HepG2 (cell line): ENCODE measurements at regions not wholly inside any gene's neighbourhood (a gene's known extent, or its start where the extent isn't known, plus 50 kb on each side); places are given as distances from the start of the nearest gene placed in this dataset.

ENCODE experiments used
- ARHGAP35 ChIP-seq: sonication (generic); formaldehyde crosslinking; IDR thresholded peaks from 2 replicates; pipeline ENCODE4 v1.9.0; 2022; ENCODE audit warnings: mild to moderate bottlenecking, inconsistent platforms, moderate library complexity, missing genetic modification reagents, borderline replicate concordance
- ERF ChIP-seq: IDR thresholded peaks from 2 replicates; pipeline ENCODE4 v1.6.1; 2018; ENCODE audit warnings: missing biosample characterization, missing genetic modification reagents
- HMGXB3 ChIP-seq: sonication (generic); formaldehyde crosslinking; IDR thresholded peaks from 2 replicates; pipeline ENCODE4 v1.4.0; 2020; ENCODE audit warnings: missing genetic modification reagents, borderline replicate concordance
- JARID2 ChIP-seq: sonication (generic); formaldehyde crosslinking; IDR thresholded peaks from 2 replicates; pipeline ENCODE4 v1.8.1; 2023; ENCODE audit warnings: missing genetic modification reagents, inconsistent platforms; ENCODE audit not compliant: insufficient replicate concordance
- KIAA2018 ChIP-seq: sonication (generic); formaldehyde crosslinking; IDR thresholded peaks from 2 replicates; pipeline ENCODE4 v1.5.0; 2020; ENCODE audit warnings: mild to moderate bottlenecking, missing genetic modification reagents, borderline replicate concordance
- KLF6 ChIP-seq: IDR thresholded peaks from 2 replicates; pipeline ENCODE4 v1.8.0; 2016; ENCODE audit warnings: missing biosample characterization, missing genetic modification reagents
- MTA3 ChIP-seq: sonication (generic); formaldehyde crosslinking; IDR thresholded peaks from 2 replicates; pipeline ENCODE4 v1.4.0; 2020; ENCODE audit warnings: missing genetic modification reagents
- THRA ChIP-seq: sonication (generic); formaldehyde crosslinking; IDR thresholded peaks from 2 replicates; pipeline ENCODE4 v1.4.0; 2020; ENCODE audit warnings: missing genetic modification reagents, borderline replicate concordance
- ZFY ChIP-seq: sonication (generic); formaldehyde crosslinking; IDR thresholded peaks from 2 replicates; pipeline ENCODE4 v1.4.0; 2020; ENCODE audit warnings: missing genetic modification reagents
- ZNF160 ChIP-seq: sonication (generic); formaldehyde crosslinking; IDR thresholded peaks from 2 replicates; pipeline ENCODE4 v1.8.0; 2022; ENCODE audit warnings: mild to moderate bottlenecking, inconsistent platforms, missing genetic modification reagents
- ZNF501 ChIP-seq: sonication (generic); formaldehyde crosslinking; IDR thresholded peaks from 2 replicates; pipeline ENCODE4 v1.5.1; 2020; ENCODE audit warnings: mild to moderate bottlenecking, moderate library complexity, missing genetic modification reagents
- ZNF781 ChIP-seq: sonication (generic); formaldehyde crosslinking; IDR thresholded peaks from 2 replicates; pipeline ENCODE4 v1.5.1; 2020; ENCODE audit warnings: borderline replicate concordance, mild to moderate bottlenecking, missing genetic modification reagents; ENCODE audit errors: not compliant biosample characterization
- ZSCAN20 ChIP-seq: sonication (generic); formaldehyde crosslinking; IDR thresholded peaks from 2 replicates; pipeline ENCODE4 v1.4.0; 2020; ENCODE audit warnings: missing genetic modification reagents, mild to moderate bottlenecking, borderline replicate concordance
- TF ChIP-seq, protein P1 (sequence below): sonication (generic); formaldehyde crosslinking; IDR thresholded peaks from 2 replicates; pipeline ENCODE4 v1.9.0; 2021; ENCODE audit warnings: missing genetic modification reagents, mild to moderate bottlenecking, borderline replicate concordance

- no peak for TF ChIP-seq HMGXB3 (CRISPR knock-in tag)
- no peak for TF ChIP-seq THRA (CRISPR knock-in tag)
- TF ChIP-seq, protein P1, sequence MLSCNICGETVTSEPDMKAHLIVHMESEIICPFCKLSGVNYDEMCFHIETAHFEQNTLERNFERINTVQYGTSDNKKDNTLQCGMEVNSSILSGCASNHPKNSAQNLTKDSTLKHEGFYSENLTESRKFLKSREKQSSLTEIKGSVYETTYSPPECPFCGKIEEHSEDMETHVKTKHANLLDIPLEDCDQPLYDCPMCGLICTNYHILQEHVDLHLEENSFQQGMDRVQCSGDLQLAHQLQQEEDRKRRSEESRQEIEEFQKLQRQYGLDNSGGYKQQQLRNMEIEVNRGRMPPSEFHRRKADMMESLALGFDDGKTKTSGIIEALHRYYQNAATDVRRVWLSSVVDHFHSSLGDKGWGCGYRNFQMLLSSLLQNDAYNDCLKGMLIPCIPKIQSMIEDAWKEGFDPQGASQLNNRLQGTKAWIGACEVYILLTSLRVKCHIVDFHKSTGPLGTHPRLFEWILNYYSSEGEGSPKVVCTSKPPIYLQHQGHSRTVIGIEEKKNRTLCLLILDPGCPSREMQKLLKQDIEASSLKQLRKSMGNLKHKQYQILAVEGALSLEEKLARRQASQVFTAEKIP = no peak
- no peak for TF ChIP-seq ZFY
- no peak for TF ChIP-seq MTA3 (CRISPR knock-in tag)
- TF ChIP-seq JARID2 (CRISPR knock-in tag) = no peak
- TF ChIP-seq ZNF501 (CRISPR knock-in tag) = no peak
- TF ChIP-seq KIAA2018 (CRISPR knock-in tag) = no peak
- no peak for TF ChIP-seq ZNF781 (CRISPR knock-in tag)
- no peak for TF ChIP-seq KLF6 (CRISPR knock-in tag)
- no peak for TF ChIP-seq ARHGAP35
- no peak for TF ChIP-seq ZNF160
- no peak for TF ChIP-seq ZSCAN20
- no peak for TF ChIP-seq ERF (CRISPR knock-in tag)
- TF ChIP-seq, all 625 proteins: peak for 0
Measured at GRCh38 chr19:28239270-28239669, 973.7 kb downstream of the UQCRFS1 start (continued).
